Liver (tissue), 7 donors: ENCODE measurements at regions not wholly inside any gene's neighbourhood (a gene's known extent, or its start where the extent isn't known, plus 50 kb on each side); places are given as distances from the start of the nearest gene placed in this dataset.
"Not testable (repeated sequence)": the region's sequence is repeated elsewhere in the genome, so short reads cannot be mapped to it uniquely, and the experiment has no call there.

Source experiments
- DNase-seq: peaks from one replicate; pipeline ENCODE4 v3.0.0-alpha.2; 2017; ENCODE audit warnings: low spot score
- H3K27ac ChIP-seq, 2 donors: one replicate each; pipeline ENCODE4 v1.7.0; 2013; ENCODE audit warnings: inconsistent platforms in 2 of 2, low read length in 2 of 2, control low read depth in 1 of 2, low read depth in 1 of 2, mild to moderate bottlenecking in 1 of 2
- H3K27me3 ChIP-seq, 4 donors: one replicate each; pipeline versions ENCODE4 v1.6.1 to v1.7.0; 2013; ENCODE audit warnings: low read length in 3 of 4, inconsistent platforms in 1 of 4, mild to moderate bottlenecking in 1 of 4, moderate library complexity in 1 of 4; ENCODE audit not compliant: control insufficient read depth in 4 of 4, insufficient read depth in 4 of 4
- H3K36me3 ChIP-seq, 4 donors: one replicate each; pipeline versions ENCODE4 v1.6.1 to v1.7.0; 2013; ENCODE audit warnings: low read length in 3 of 4, mild to moderate bottlenecking in 3 of 4, low read depth in 1 of 4, moderate library complexity in 1 of 4; ENCODE audit not compliant: control insufficient read depth in 4 of 4, insufficient read depth in 3 of 4
- H3K4me1 ChIP-seq, 4 donors: one replicate each; pipeline versions ENCODE4 v1.6.1 to v1.7.0; 2013; ENCODE audit warnings: low read length in 3 of 4, mild to moderate bottlenecking in 3 of 4, moderate library complexity in 1 of 4; ENCODE audit not compliant: control insufficient read depth in 4 of 4, insufficient read depth in 4 of 4
- H3K4me3 ChIP-seq, 3 donors: one replicate each; pipeline versions ENCODE4 v1.6.1 to v1.7.0; 2013; ENCODE audit warnings: low read length in 3 of 3, control low read depth in 1 of 3, low read depth in 1 of 3, mild to moderate bottlenecking in 1 of 3
- H3K9ac ChIP-seq, 2 donors: one replicate each; pipeline ENCODE4 v1.7.0; 2013; ENCODE audit warnings: low read length in 2 of 2, mild to moderate bottlenecking in 2 of 2, moderate library complexity in 2 of 2, control low read depth in 1 of 2, low read depth in 1 of 2
- H3K9me3 ChIP-seq, 4 donors: one replicate each; pipeline versions ENCODE4 v1.6.1 to v1.7.0; 2013; ENCODE audit warnings: low read length in 3 of 4; ENCODE audit not compliant: control insufficient read depth in 4 of 4
- EGR1 ChIP-seq, 2 donors: IDR thresholded peaks; 2 replicates each; pipeline ENCODE4 v1.6.1; 2016 to 2018; ENCODE audit warnings: antibody characterized with exemption in 2 of 2, low read depth in 2 of 2
- FOXA1 ChIP-seq: IDR thresholded peaks from 2 replicates; pipeline ENCODE4 v1.6.1; 2016; ENCODE audit warnings: antibody characterized with exemption
- HNF4A ChIP-seq, 2 donors: conservative IDR thresholded peaks; 2 replicates each; pipeline ENCODE4 v1.6.1; 2016; ENCODE audit warnings: antibody characterized with exemption in 2 of 2, mild to moderate bottlenecking in 2 of 2
- HNF4G ChIP-seq: IDR thresholded peaks from 2 replicates; pipeline ENCODE4 v1.6.1; 2016; ENCODE audit warnings: antibody characterized with exemption
- JUND ChIP-seq, 2 donors: IDR thresholded peaks; 2 replicates each; pipeline ENCODE4 v1.6.1; 2016; ENCODE audit warnings: antibody characterized with exemption in 2 of 2
- NR2F2 ChIP-seq: IDR thresholded peaks from 2 replicates; pipeline ENCODE4 v1.6.1; 2016; ENCODE audit warnings: antibody characterized with exemption
- RAD21 ChIP-seq, 2 donors: IDR thresholded peaks; 2 replicates each; pipeline ENCODE4 v1.6.1; 2016; ENCODE audit warnings: antibody characterized with exemption in 2 of 2, mild to moderate bottlenecking in 2 of 2
- RXRA ChIP-seq, 2 donors: IDR thresholded peaks; 2 replicates each; pipeline ENCODE4 v1.6.1; 2017 to 2018; ENCODE audit warnings: antibody characterized with exemption in 2 of 2, mild to moderate bottlenecking in 1 of 2
- WGBS: extraction: QIAGEN DNeasy Blood & Tissue Kit; methylation state at CpG from one replicate; pipeline ENCODE4 v1.1.7; 2013; 5-methylcytosine and 5-hydroxymethylcytosine counted together
- TF ChIP-seq, protein P1 (sequence below): IDR thresholded peaks from 2 replicates; pipeline ENCODE4 v1.6.1; 2016; ENCODE audit warnings: antibody characterized with exemption
- TF ChIP-seq, protein P2 (sequence below): IDR thresholded peaks from 2 replicates; pipeline ENCODE4 v1.6.1; 2016; ENCODE audit warnings: antibody characterized with exemption
- TF ChIP-seq, protein P3 (sequence below): IDR thresholded peaks from 2 replicates; pipeline ENCODE4 v1.6.1; 2016; ENCODE audit warnings: antibody characterized with exemption, mild to moderate bottlenecking
- donor health status: healthy.
- donor health status: healthy.
- donor health status: healthy.
- donor health status: healthy.

DNA sequence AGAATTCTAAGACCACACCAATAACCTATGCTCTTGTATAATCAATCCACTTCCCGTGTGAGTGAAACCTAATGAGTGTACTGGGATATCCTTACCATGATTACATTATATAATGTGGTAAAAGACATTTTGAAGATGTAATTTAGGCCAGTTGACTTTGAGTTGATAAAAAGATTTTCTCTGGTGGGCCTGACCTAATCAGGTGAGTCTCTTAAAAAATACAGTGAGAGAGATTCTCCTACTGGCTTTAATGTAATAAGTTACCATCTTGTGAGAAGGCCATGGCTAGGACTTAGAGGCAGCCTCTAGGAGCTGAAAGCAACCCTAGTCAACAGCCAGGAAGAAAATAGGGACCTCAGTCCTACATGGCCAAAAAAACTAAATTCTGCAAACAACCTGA, 847.7 kb upstream of the HS3ST5 start:
- H3K9me3 ChIP-seq: peaks cover 0 to 2% (median 0%) of the 10 kb centered on the region in 4 donors
- H3K9ac ChIP-seq: no peak overlapping the region
- no peaks in the 10 kb centered on the region for H3K27me3 ChIP-seq
- WGBS: 87% methylated on average over 1 of the region's 1 CpG
- no peak overlapping the region for H3K4me3 ChIP-seq
- TF ChIP-seq JUND (IDR thresholded peaks at IDR 0.05): no peak
- TF ChIP-seq RXRA (IDR thresholded peaks at IDR 0.05): no peak
- TF ChIP-seq HNF4A (conservative IDR thresholded peaks at IDR 0.05): no peak
- TF ChIP-seq NR2F2: no peak
- TF ChIP-seq, protein P1, sequence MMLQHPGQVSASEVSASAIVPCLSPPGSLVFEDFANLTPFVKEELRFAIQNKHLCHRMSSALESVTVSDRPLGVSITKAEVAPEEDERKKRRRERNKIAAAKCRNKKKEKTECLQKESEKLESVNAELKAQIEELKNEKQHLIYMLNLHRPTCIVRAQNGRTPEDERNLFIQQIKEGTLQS: no peak
- TF ChIP-seq EGR1 (IDR thresholded peaks at IDR 0.05; ENCODE audit: low read depth in 2 of 2): no peak
- H3K36me3 ChIP-seq: no peaks in the 10 kb centered on the region
- H3K4me1 ChIP-seq: no peaks in the 10 kb centered on the region
- no peak for DNase-seq
- no peak overlapping the region for H3K27ac ChIP-seq

DNA sequence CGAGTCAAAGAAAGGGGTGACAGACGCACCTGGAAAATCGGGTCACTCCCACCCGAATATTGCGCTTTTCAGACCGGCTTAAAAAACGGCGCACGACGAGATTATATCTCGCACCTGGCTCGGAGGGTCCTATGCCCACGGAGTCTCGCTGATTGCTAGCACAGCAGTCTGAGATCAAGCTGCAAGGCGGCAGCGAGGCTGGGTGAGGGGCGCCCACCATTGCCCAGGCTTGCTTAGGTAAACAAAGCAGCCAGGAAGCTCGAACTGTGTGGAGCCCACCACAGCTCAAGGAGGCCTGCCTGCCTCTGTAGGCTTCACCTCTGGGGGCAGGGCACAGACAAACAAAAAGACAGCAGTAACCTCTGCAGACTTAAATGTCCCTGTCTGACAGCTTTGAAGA, 832.6 kb upstream of the HS3ST5 start:
- H3K36me3 ChIP-seq, H3K4me3 ChIP-seq, H3K9me3 ChIP-seq, H3K4me1 ChIP-seq, H3K27me3 ChIP-seq, H3K9ac ChIP-seq, H3K27ac ChIP-seq, DNase-seq: not testable (repeated sequence)
- WGBS: 89% methylated on average over 17 of the region's 18 CpGs

DNA sequence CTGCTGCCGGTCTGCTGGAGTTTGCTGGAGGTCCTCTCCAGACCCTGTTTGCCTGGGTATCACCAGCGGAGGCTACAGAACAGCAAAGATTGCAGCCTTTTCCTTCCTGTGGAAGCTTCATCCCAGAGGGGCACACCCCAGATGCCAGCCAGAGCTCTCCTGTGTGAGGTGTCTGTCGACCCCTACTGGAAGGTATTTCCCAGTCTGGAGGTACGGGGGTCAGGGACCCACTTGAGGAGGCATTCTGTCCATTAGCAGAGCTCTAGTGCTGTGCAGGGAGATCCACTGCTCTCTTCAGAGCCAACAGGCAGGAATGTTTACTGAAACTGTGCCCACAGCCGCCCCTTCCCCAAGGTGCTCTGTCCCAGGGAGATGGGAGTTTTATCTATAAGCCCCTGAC, 823.1 kb upstream of the HS3ST5 start:
- H3K9me3 ChIP-seq, H3K36me3 ChIP-seq, H3K9ac ChIP-seq, DNase-seq, H3K4me1 ChIP-seq, H3K27me3 ChIP-seq, H3K4me3 ChIP-seq, H3K27ac ChIP-seq: not testable (repeated sequence)
- WGBS: 65% methylated on average over 5 of the region's 5 CpGs

DNA sequence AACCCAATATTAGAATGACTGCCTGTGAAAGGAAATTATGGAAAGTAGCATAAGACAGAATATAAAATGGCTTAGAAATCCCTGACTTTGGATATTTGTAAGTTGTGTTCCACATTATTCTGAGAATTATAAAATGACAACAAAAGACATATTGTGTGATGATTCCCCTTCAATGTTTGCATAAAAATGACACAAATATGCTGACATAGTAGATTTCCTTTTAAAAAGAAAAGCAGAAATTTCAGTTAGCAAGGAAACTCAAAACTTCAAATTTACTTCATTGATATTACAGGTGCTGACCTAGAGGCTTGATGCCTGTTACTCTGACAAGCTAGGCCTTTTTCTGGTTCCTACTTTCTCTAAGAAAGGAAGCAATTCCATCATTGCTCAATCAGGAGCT, 816.9 kb upstream of the HS3ST5 start:
- TF ChIP-seq HNF4A (conservative IDR thresholded peaks at IDR 0.05) (no peak), HNF4G (no peak), EGR1 (IDR thresholded peaks at IDR 0.05; ENCODE audit: low read depth in 2 of 2) (no peak), NR2F2 (no peak), JUND (IDR thresholded peaks at IDR 0.05) (no peak), FOXA1 (no peak), RAD21 (IDR thresholded peaks at IDR 0.05) (no peak)
- TF ChIP-seq, protein P1: no peak
- TF ChIP-seq, protein P2, sequence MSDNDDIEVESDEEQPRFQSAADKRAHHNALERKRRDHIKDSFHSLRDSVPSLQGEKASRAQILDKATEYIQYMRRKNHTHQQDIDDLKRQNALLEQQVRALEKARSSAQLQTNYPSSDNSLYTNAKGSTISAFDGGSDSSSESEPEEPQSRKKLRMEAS: no peak
- TF ChIP-seq, protein P3, sequence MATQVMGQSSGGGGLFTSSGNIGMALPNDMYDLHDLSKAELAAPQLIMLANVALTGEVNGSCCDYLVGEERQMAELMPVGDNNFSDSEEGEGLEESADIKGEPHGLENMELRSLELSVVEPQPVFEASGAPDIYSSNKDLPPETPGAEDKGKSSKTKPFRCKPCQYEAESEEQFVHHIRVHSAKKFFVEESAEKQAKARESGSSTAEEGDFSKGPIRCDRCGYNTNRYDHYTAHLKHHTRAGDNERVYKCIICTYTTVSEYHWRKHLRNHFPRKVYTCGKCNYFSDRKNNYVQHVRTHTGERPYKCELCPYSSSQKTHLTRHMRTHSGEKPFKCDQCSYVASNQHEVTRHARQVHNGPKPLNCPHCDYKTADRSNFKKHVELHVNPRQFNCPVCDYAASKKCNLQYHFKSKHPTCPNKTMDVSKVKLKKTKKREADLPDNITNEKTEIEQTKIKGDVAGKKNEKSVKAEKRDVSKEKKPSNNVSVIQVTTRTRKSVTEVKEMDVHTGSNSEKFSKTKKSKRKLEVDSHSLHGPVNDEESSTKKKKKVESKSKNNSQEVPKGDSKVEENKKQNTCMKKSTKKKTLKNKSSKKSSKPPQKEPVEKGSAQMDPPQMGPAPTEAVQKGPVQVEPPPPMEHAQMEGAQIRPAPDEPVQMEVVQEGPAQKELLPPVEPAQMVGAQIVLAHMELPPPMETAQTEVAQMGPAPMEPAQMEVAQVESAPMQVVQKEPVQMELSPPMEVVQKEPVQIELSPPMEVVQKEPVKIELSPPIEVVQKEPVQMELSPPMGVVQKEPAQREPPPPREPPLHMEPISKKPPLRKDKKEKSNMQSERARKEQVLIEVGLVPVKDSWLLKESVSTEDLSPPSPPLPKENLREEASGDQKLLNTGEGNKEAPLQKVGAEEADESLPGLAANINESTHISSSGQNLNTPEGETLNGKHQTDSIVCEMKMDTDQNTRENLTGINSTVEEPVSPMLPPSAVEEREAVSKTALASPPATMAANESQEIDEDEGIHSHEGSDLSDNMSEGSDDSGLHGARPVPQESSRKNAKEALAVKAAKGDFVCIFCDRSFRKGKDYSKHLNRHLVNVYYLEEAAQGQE: no peak
- no peak overlapping the region for H3K27ac ChIP-seq
- H3K27me3 ChIP-seq: no peaks in the 10 kb centered on the region

More for the DNA sequence above, 816.9 kb upstream of the HS3ST5 start:
- Histone ChIP-seq H3K9ac (no peak overlapping the region), H3K9me3 (peaks cover 0 to 3% (median 0%) of the 10 kb centered on the region in 4 donors), H3K4me3 (no peak overlapping the region), H3K36me3 (no peaks in the 10 kb centered on the region), H3K4me1 (no peaks in the 10 kb centered on the region)
- no peak for DNase-seq
